MM.1S (cell line): ENCODE measurements at regions not wholly inside any gene's neighbourhood (a gene's known extent, or its start where the extent isn't known, plus 50 kb on each side); places are given as distances from the start of the nearest gene placed in this dataset.

Experiments used
- DNase-seq: peaks from one replicate; pipeline ENCODE4 v3.0.0-alpha.2; 2015
- H2AFZ ChIP-seq: fragments of 300-600 bp; sonication (generic); 2 replicates; pipeline ENCODE4 v1.6.0; 2016; ENCODE audit warnings: antibody characterized with exemption, low read length
- H3F3A ChIP-seq: fragments of 300-600 bp; sonication (generic); 2 replicates; pipeline ENCODE4 v1.6.1; 2016; ENCODE audit warnings: mild to moderate bottlenecking, antibody characterized with exemption, low read length, moderate library complexity, mixed read lengths; ENCODE audit not compliant: insufficient read depth
- H3K27ac ChIP-seq: fragments of 300-600 bp; sonication (generic); 2 replicates; pipeline ENCODE4 v1.5.1; 2016; ENCODE audit warnings: mild to moderate bottlenecking, low read length
- H3K27me3 ChIP-seq: fragments of 300-600 bp; sonication (generic); replicated peaks from 2 replicates; pipeline ENCODE4 v1.6.0; 2016; ENCODE audit warnings: low read length; ENCODE audit not compliant: insufficient read depth
- H3K36me3 ChIP-seq: fragments of 300-600 bp; sonication (generic); replicated peaks from 2 replicates; pipeline ENCODE4 v1.6.1; 2016; ENCODE audit warnings: mild to moderate bottlenecking, low read length, mixed read lengths; ENCODE audit not compliant: insufficient read depth
- H3K4me1 ChIP-seq: fragments of 300-600 bp; sonication (generic); 2 replicates; pipeline ENCODE4 v1.6.1; 2016; ENCODE audit warnings: low read length, mixed read lengths
- H3K4me2 ChIP-seq: fragments of 300-600 bp; sonication (generic); 2 replicates; pipeline ENCODE4 v1.6.0; 2016; ENCODE audit warnings: low read depth, low read length
- H3K4me3 ChIP-seq: fragments of 300-600 bp; sonication (generic); 2 replicates; pipeline ENCODE4 v1.5.1; 2016; ENCODE audit warnings: low read length, mixed read lengths
- H3K79me2 ChIP-seq: fragments of 300-600 bp; sonication (generic); 2 replicates; pipeline ENCODE4 v1.6.1; 2016; ENCODE audit warnings: mixed run types, low read length, mixed read lengths
- H3K9ac ChIP-seq: fragments of 300-600 bp; sonication (generic); 2 replicates; pipeline ENCODE4 v1.6.1; 2016; ENCODE audit warnings: low read length, mixed read lengths
- H3K9me2 ChIP-seq: fragments of 300-600 bp; sonication (generic); replicated peaks from 2 replicates; pipeline ENCODE4 v1.6.1; 2016; ENCODE audit warnings: mild to moderate bottlenecking, low read length, mixed read lengths; ENCODE audit not compliant: insufficient read depth
- H3K9me3 ChIP-seq: fragments of 300-600 bp; sonication (generic); replicated peaks from 2 replicates; pipeline ENCODE4 v1.6.1; 2016; ENCODE audit warnings: mild to moderate bottlenecking, low read length, mixed read lengths; ENCODE audit not compliant: insufficient read depth
- H4K20me1 ChIP-seq: fragments of 300-600 bp; sonication (generic); 2 replicates; pipeline ENCODE4 v1.6.1; 2016; ENCODE audit warnings: mild to moderate bottlenecking, low read length, moderate library complexity, mixed read lengths; ENCODE audit not compliant: insufficient read depth
- CTCF ChIP-seq: fragments of 300-600 bp; sonication (generic); IDR thresholded peaks from 2 replicates; pipeline ENCODE4 v1.5.1; 2016; ENCODE audit warnings: antibody characterized with exemption, low read length, mixed read lengths
- EZH2 ChIP-seq: fragments of 300-600 bp; sonication (generic); optimal IDR thresholded peaks from 2 replicates; pipeline ENCODE3; 2017; ENCODE audit warnings: low read depth, mild to moderate bottlenecking, antibody characterized with exemption, low read length, mixed read lengths
- EZH2phosphoT487 ChIP-seq: fragments of 300-600 bp; sonication (generic); IDR thresholded peaks from 2 replicates; pipeline ENCODE4 v1.6.1; 2018; ENCODE audit warnings: antibody characterized with exemption, low read length

- no peak overlapping the region for H2AFZ ChIP-seq
- H3K4me3 ChIP-seq: no peak overlapping the region
- no peak for TF ChIP-seq CTCF
- TF ChIP-seq EZH2phosphoT487: no peak
- TF ChIP-seq EZH2: no peak
- no peak for DNase-seq
- H4K20me1 ChIP-seq: no peaks in the 10 kb centered on the region
- no peak overlapping the region for H3K27ac ChIP-seq
- no peak overlapping the region for H3K4me2 ChIP-seq
- H3K9me2 ChIP-seq: no peaks in the 10 kb centered on the region
- no peaks in the 10 kb centered on the region for H3F3A ChIP-seq
- no peak overlapping the region for H3K9ac ChIP-seq
- H3K79me2 ChIP-seq: no peaks in the 10 kb centered on the region
- H3K36me3 ChIP-seq: no peaks in the 10 kb centered on the region
- H3K27me3 ChIP-seq: no peaks in the 10 kb centered on the region
- no peaks in the 10 kb centered on the region for H3K4me1 ChIP-seq
- no peaks in the 10 kb centered on the region for H3K9me3 ChIP-seq
These were observed 440.4 kb upstream of the SALL1 start for GRCh38 chr16:51591480-51591879.

- Histone ChIP-seq H3K9me2 (no peaks in the 10 kb centered on the region), H3K36me3 (no peaks in the 10 kb centered on the region), H3K9ac (no peak overlapping the region), H3K27ac (no peak overlapping the region), H3K27me3 (no peaks in the 10 kb centered on the region), H3K4me3 (no peak overlapping the region), H2AFZ (no peak overlapping the region), H4K20me1 (no peaks in the 10 kb centered on the region), H3K4me2 (no peak overlapping the region), H3K79me2 (no peaks in the 10 kb centered on the region), H3F3A (peaks cover 4% of the 10 kb centered on the region; the same call in 1 of the 2 replicates), H3K9me3 (no peaks in the 10 kb centered on the region), H3K4me1 (peaks cover 14% of the 10 kb centered on the region)
- TF ChIP-seq EZH2: no peak
- TF ChIP-seq EZH2phosphoT487: no peak
- DNase-seq: no peak
These were observed 428.7 kb upstream of the SALL1 start for GRCh38 chr16:51579652-51580360.

- no peaks in the 10 kb centered on the region for H3K27me3 ChIP-seq
- DNase-seq: no peak
- no peaks in the 10 kb centered on the region for H3K36me3 ChIP-seq
- H3K9me2 ChIP-seq: no peaks in the 10 kb centered on the region
- no peak overlapping the region for H2AFZ ChIP-seq
- TF ChIP-seq EZH2 (no peak), EZH2phosphoT487 (no peak), CTCF (no peak)
- H3F3A ChIP-seq: peaks cover 4% of the 10 kb centered on the region; the same call in 1 of the 2 replicates
- no peak overlapping the region for H3K27ac ChIP-seq
- H3K9me3 ChIP-seq: no peaks in the 10 kb centered on the region
- H3K4me3 ChIP-seq: no peak overlapping the region
- peaks cover 15% of the 10 kb centered on the region for H3K4me1 ChIP-seq
- no peak overlapping the region for H3K4me2 ChIP-seq
- no peaks in the 10 kb centered on the region for H3K79me2 ChIP-seq
- no peak overlapping the region for H3K9ac ChIP-seq
- no peaks in the 10 kb centered on the region for H4K20me1 ChIP-seq
These were observed 426.7 kb upstream of the SALL1 start for GRCh38 chr16:51577621-51578303.
